HG02884 (cell line): ENCODE measurements at regions not wholly inside any gene's neighbourhood (a gene's known extent, or its start where the extent isn't known, plus 50 kb on each side); places are given as distances from the start of the nearest gene placed in this dataset.

Experiments
- ATAC-seq: cut with Tn5 transposase; IDR thresholded peaks from one replicate; pipeline ENCODE4 v1.9.1; 2021; ENCODE audit warnings: mild to moderate bottlenecking, moderate library complexity; ENCODE audit not compliant: unreplicated experiment

DNA sequence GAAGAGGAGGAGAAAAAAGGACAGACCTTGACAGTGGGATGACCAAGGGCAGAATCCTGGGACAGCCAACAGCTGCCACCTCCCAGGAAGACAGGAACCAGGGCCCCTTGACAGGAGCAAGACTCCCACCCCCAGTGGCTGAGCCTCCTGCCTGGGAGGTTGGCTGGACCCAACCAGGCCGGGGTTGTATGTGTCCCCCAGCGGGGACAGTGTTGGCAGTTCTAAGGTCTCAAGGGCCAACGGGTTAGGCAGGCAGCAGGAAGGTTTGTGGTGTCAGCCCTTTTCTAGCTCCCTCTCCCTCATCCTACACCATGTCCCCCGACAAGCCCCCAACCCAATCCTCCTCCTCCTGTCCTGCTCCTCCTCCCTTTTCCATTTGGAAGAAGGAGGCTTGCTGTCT lies 126.2 kb downstream of the MRM1 start:
- no peak for ATAC-seq

DNA sequence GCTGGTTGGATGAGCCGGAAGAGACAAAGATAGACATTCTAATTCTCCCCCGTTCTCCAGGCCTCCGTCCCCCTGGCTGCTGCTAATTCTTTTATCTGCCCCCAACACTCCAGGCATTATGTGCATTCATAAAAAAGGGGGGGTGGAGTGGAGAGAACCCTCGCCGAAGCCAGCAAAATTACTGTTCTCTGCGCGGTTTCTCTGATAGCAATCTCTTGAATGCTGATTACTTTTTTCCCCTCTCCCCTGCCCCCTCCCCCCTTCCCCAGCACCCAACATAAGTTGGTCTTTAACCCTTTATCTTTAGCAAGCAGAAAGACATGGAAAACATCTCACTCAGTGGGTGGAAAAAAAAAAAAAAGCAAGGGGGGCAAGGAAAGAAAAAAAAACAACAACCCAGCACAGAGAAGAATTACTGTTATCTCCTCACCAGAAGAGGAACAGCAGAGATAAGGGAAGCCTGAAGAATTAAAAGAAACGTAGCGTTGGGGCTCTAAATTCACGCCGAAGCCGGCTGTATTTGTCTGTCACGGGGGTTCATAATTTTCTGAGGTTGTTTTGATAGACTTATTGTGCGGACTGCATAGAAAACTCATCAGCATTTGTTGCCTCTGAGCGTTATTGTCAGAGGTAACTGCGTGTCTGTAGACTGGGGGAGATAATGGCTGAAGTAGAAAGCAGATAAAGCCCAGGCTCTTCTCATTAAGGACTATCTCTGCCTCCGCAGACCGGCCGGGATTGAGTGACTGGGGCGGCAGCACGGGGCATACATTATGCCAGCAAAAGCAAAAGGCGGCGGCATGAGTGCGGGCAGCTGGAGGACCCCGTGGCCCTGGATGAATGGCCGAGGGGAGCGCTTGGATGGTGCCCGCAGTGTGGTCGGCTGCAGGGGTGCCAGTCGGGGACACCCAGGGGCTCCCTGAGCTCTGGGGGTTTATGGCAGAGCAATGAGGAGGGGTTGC lies 126.9 kb downstream of the MRM1 start:
- no peak for ATAC-seq

DNA sequence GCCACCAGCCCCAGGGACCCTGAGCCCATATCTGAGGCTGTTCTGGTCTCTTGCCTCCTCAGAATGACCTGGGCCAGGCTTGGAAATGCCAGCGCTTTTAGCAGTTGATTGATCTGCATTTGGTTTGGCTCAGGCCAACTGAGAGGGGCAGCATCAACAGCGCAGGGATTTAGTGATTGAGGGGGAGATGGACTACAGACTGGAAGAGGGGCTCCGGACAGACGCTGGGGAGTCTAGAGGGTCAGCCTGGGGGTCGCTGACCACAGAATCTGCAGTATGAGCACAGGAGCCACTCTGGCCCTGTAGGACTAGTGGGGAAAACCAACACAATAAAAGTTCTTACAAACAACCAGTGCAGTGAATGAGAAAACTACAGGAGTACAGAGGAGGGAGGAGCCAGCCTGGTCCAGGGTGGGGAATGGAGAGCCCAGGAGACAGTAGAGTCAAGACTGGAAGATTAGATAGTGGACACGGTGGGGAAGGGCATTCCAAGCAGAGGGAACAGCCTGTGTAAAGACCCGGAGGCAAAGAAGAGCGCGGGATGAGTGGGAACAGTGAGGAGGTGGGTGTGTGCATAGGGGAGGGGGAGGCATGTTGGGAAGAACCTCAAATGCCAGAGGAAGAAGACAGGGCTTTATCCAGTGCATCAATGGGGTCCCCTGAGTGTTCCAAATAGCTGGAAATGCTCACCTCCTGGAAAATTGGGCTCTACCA lies 128.9 kb downstream of the MRM1 start:
- ATAC-seq, result no peak

DNA sequence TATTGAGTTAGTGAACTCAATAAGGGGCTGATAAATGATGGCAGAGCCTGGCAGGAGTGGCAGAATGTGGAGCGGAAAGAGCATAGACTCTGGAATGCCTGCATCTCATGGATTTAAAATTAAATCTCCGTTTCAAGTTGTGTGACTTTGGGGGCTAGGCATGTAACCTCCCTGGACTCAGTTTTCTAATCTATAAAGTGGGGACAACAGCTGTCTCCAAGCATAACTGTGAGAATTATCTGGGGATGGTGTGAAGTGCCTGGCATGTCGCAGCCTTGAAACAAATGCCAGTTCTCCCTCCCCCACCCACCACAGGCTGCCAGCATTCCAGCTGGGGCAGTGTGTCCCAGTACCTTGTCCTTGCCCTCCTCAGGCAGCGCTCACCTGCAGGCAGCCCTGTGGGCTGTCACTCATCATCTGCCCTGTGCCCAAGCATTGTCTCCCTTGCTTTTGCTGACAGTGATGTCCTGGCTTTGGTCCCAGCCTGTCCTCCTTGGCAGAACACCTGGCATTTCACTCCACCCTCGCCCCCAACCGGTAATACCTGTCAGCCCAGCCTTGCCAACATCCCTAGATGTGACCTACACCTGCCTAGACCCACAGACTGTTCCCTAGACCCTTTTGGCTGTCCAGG lies 129.6 kb downstream of the MRM1 start:
- ATAC-seq, result no peak

DNA sequence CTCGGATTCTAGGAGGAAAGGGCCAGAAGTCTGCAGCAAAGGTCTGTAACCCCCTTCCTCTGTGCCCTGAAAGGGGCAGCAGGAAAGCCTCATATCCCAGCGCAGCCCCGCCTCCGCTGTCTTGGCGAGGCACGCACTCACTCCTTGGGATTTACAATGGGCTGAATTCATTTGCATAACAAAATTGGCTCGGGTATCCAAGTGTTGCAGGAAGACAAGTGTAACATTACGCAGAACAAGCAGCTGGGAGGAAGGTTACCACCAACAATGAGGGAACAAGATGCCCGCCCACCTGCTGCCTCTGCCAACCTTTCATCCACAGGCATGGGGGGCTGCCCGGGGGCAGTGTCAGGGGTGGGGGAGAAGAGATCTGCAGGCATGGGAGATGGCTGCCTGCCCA lies 130.4 kb downstream of the MRM1 start:
- ATAC-seq, result no peak

DNA sequence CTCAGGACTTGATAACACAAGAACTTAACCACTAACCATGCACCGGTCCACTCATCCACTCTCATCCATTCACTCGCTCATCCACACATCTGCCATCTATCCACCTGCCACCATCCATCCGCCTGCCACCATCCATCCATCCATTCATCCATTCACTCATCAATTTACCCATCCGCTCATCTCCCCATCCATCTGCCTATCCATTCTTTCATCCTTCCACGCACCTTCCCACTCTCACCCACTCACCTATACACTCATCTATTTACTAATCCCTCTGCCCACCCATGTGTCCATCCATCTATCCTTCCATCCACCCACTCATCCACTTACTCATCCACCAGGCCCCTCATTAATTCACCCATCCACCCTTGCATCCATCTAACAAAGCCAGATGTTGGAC lies 131.0 kb downstream of the MRM1 start:
- ATAC-seq, result no peak

DNA sequence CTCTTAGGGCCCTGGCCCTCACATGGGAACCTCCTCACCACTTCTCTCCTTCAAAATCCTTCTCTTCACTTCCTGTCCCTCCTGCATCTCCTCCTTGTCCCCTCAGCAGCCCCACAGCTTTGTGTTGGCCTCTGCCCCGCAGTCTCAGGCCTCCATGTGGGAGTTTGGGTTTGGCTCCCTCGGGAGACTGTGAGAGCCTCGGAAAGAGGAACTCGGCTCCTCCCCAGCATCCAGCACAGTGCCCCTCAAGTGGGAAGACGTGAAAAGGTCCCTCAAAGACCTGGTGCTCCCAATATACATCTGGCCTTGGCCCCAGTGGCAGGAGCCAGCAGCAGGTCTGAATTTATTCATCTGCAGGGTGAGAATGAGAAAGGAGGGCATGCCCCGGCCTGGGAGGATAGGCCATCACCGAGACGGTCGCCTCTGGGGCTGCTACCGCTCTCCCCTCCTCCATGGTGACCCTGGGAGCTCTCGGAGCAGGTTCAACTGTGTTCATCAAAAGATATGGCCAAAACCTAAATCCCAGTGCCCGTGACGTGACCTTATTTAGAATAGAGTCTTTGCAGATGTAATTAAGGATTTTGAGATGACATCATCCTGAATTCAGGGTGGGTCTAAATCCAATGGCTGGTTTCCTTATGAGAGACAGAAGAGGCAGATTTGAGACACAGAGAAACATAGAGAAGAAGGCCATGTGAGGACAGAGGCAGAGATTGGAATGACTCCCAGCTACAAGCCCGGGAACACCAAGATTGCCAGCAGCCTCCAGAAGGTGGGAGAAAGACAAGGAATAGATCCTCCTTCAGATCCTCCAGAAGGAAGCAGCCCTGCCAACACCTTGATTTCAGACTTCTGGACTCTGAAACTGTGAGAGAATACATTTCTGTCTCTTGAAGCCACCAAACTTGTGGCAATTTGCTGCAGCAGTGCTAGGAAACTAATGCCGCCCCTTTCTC lies 135.1 kb downstream of the MRM1 start:
- no peak for ATAC-seq

DNA sequence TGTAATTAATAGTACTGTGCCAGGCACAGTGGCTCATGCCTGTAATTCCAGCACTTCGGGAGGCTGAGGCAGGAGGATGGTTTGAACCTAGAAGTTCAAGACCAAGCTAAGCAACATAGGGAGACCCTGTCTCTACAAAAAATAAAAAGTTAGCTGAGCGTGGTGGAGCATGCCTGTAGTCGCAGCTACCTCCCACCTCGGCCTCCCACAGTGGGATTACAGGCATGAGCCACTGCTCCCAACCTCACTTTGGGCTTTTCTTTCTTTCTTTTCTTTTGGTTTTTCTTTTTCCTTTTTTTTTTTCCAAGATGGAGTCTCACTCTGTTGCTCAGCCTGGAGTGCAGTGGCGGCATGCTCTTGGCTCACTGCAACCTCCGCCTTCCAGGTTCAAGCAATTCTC lies 137.8 kb downstream of the MRM1 start:
- no peak for ATAC-seq

DNA sequence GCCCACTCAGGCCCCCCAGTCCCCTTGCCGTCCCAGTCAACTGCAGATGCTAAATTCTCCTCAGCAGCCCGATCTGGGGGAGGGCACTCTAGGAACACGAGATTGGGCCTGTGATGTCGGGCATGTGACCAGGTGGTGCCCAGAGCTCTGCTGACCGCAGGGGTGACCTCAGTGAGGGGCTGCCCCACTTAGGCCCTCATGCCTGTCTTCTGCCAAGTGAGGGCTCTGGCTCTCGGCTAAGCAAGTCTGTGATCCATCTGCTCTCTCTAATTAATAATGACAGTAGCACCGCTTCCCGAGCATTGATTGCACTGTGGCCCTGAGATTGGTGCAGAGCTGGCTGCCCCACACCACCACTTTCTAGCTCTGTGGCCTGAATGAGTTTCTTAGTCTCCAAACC lies 138.8 kb downstream of the MRM1 start:
- ATAC-seq, result no peak

DNA sequence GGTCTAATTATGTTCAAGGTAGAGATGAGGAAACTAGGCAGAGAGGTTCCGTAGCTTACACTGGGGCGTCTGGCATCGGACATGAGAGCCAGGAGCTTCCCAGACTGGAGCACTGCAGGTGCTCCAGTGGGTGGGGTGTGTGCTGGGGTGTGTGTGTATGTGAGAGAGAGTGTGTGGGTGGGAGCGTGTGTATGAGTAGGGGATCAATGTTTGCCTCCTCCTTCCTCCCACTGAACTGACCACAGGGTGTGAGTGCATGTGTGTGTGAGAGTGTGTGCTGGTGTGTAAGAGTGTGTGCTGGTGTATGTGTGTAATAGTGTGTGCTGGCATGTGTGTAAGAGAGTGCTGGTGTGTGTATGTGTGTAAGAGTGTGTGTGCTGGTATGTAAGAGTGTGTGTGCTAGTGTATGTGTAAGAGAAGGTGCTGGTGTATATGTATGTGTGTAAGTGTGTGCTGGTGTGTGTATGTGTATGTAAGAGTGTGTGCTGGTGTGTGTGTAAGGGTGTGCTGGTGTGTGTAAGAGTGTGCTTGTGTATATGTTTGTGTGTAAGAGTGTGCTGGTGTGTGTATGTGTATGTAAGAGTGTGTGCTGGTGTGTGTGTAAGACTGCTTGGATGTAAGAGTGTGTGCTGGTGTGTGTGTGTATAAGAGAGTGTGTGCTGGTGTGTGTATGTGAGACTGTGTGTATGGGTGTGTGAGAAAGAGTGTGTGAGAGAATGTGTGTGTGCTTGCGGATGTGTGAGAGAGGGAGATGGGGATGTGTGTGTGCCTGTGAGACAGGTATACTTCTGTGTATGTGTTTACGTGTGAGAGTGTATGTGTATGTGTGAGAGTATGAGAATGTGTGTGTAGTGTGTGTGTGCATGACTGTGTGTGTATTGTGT lies 139.9 kb downstream of the MRM1 start:
- ATAC-seq, result no peak

DNA sequence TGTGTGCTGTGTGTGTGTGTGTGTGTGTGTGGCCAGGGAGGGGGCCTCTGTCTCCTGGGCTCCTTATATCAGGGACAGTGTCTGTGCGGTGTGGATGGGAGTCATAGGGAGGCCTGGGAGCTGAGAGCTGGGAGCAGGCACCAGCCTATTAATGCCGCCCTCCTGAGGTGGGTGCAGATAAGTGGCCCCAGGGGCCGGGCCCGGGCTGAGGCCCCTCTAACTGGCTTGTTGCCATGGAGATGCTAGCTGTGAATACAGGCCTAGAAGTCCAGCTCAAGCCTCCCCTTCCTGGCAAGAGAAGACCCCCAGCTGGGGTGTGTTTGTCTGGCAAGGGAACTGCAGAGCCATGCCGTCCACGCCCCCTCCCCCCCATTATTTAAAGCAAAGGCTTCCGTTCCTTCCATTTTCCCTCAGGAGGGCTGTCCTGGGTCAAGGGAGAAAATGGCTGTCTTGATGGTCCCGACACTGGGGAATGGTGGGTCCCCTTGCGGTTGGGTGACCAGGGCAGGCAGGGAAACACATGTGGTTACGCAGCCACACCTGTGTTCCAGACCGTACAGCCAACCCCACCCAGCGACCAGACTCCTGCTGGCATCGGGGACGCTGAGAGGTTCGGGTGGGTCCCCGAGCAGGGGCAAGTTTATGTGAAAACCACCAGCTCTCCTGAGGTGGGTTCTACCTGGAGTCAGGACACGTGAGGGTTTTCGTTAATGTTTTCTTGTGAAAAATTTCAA lies 141.1 kb downstream of the MRM1 start:
- no peak for ATAC-seq

DNA sequence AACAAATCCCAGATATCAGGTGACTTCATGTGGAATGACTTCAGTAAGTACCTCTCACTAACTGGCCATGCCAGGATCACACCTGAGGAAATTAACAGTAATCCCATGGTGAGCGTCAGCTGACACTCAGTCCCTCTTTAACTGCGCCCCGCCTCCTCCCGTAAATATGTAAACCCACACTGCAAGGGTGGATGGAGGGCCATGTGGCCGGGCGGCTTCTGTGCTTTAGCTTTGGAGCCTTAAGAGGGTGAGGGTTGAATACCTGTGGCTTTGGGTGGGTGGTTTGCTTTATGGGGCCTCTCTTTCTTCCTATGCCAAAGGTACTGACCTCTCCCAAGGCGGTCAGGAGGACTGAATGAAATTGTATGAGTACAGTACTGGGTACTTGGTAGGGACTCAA lies 141.7 kb downstream of the MRM1 start:
- no peak for ATAC-seq

DNA sequence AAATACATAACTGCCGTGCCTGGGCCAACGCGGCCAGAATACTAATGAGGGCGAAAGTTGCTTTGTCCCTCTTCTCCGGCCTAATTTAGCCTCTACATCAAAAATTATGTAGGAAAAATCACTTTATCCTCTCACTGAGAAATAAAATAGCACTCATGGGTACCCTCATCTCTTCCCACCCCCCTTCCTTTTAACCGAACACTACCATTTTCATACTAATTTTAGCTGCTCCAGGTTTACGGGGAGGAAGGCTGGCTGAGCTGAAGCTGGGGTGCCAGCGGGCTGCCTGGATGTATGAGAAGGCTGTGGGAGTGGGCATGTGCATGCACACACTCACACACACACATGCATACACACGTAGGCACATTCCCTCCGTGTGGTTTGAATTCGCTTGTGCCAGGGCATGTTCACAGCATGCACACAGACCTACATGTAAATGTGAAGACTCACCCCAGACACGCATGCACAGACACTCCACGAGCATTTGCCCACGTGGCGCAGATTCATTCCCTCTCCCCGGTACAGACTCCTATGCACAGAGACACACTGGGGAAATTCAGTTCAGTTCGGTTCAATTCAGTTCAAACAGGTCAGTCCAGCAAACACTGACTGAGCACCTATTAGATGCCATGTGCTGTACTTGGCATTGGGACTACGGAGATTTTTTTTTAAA lies 145.1 kb downstream of the MRM1 start:
- ATAC-seq, result no peak

DNA sequence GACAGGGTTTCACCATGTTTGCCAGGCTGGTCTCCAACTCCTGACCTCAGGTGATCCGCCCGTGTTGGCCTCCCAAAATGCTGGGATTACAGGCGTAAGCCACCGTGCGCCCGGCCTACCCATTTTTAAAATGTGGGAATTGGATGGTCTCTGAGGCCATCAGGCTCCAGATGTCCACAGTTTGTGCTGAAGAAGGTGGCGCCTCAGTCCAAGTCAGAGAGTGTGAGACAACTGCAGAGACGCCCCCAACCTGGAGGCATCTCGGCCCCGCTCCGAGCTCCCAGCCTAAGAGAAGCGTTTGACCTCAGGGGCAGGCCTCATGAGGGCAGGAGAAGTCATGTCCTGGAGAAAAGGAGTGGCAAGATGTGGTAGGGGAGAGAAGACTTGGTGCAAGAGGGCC lies 146.5 kb downstream of the MRM1 start:
- ATAC-seq, result no peak

DNA sequence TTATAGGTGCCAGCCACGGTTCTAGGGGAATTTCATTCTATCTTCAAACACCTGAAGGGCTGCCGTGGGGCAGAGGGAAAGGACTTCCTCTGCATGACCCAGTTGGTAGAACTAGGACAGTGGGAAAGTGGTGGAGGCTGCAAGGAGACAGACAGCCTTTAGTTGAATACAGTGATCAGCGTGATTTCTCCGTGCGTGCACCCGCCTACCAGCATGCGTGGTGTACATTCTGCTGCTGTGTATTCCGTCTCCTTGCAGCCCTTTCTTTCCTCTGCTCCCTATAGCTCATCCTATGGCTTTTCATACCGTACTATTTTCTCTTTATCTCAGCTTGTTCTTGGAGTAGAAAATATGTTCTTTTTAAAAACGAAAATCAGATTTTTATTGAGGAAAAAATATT lies 146.9 kb downstream of the MRM1 start:
- ATAC-seq, result no peak

DNA sequence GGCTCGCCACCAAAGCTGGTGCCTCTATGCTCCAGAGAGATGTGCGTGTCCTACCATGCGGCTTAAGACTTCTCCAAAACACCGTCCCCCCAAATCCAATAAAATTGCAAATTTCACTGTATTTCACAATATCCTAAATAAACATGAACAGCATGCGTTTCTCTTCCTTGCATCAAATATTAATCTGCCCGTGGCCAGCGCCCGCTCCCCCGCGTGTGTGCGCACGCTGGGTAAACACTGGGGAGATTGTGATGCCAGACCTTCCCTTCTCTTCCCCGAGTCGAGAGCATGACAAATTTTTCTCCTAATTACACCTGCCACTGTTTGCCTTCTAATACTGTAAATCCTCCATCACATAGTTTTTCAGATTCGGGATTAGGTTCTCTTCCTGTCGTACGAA lies 148.1 kb downstream of the MRM1 start:
- no peak for ATAC-seq

DNA sequence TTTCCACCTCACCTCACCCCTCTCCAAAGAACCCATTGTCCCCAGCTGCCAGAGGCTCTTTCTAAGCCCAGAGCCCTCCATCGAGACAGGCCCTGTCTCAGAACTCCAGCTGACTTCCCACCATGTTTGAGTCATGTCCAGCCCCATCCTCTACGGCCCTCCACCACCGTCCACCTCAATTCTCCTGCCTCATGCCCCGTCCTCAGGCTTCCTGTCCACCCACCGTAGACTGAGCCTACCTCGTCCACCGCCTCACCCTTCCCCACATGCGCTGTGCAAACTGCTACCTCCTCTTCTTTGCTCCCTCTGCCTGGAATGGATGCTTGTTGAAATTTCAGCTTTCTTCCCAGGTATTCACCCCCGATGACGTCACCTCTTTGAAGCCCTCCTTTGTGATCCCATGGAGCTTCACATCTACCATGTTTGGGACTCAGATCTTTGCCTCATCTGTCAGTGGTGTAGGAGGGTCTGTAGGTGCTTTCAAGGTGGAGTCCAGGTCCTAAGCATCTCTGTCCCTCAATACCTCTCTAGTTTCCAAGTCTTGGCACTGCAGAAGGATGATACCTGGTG lies 149.0 kb downstream of the MRM1 start:
- no peak for ATAC-seq
